ENCODE measurements at regions not wholly inside any gene's neighbourhood (a gene's known extent, or its start where the extent isn't known, plus 50 kb on each side); places are given as distances from the start of the nearest gene placed in this dataset.

DNA sequence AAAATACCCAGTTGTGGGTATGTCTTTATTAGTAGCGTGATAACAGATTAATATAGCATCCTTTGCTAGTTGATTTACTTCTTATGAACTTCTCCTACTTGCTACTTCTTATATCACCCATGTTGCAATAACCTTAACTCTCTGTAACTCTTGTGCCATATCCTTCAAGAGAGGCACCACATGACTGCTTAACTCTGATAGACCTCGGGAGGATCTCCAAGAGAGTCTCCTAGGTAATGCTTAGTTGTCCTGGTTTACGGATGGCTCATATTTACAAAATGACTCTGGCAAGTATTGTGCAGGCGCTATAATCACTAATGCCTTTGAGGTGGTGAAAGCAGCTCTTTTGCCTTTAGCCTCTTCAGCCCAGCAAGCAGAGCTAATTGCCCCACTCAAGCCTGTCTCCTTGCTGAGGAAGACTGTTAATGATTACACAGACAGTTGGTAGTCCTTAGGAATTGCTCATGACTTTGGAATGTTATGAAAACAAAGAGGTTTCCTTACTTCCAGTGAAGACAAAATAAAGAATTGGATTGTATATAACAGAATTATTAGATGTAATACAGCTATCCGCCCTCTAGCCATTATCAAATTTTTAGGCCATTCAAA is 1305.8 kb downstream of the PCDH7 start:
- TF ChIP-seq, protein P1, sequence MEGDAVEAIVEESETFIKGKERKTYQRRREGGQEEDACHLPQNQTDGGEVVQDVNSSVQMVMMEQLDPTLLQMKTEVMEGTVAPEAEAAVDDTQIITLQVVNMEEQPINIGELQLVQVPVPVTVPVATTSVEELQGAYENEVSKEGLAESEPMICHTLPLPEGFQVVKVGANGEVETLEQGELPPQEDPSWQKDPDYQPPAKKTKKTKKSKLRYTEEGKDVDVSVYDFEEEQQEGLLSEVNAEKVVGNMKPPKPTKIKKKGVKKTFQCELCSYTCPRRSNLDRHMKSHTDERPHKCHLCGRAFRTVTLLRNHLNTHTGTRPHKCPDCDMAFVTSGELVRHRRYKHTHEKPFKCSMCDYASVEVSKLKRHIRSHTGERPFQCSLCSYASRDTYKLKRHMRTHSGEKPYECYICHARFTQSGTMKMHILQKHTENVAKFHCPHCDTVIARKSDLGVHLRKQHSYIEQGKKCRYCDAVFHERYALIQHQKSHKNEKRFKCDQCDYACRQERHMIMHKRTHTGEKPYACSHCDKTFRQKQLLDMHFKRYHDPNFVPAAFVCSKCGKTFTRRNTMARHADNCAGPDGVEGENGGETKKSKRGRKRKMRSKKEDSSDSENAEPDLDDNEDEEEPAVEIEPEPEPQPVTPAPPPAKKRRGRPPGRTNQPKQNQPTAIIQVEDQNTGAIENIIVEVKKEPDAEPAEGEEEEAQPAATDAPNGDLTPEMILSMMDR (IDR thresholded peaks at IDR 0.05), result no peak
- TF ChIP-seq EP300 (IDR thresholded peaks at IDR 0.05), result no peak
